NCI-H1417 treated with DMSO at 0.1 percent for 48 hours (cell line): ENCODE measurements at regions not wholly inside any gene's neighbourhood (a gene's known extent, or its start where the extent isn't known, plus 50 kb on each side); places are given as distances from the start of the nearest gene placed in this dataset.

Experiments
- DNase-seq: peaks from one replicate; lab custom pipeline; 2025; lab: John Stamatoyannopoulos, UW

GRCh38 chr5:6915574-6915973 is 202.3 kb downstream of the TENT4A start:
- no peak for DNase-seq

- no peak for DNase-seq
Measured at GRCh38 chr5:6918255-6918654, 205.0 kb downstream of the TENT4A start.

- DNase-seq = no peak
Measured at GRCh38 chr5:6920628-6921256, 207.5 kb downstream of the TENT4A start.

GRCh38 chr5:6926491-6927038 is 213.3 kb downstream of the TENT4A start:
- no peak for DNase-seq

GRCh38 chr5:6936031-6936430 is 222.8 kb downstream of the TENT4A start:
- no peak for DNase-seq

GRCh38 chr5:6937677-6938076 is 224.4 kb downstream of the TENT4A start:
- no peak for DNase-seq

- no peak for DNase-seq
Measured at GRCh38 chr5:6941631-6942030, 228.4 kb downstream of the TENT4A start.

- DNase-seq = no peak
Measured at GRCh38 chr5:6943197-6944112, 230.2 kb downstream of the TENT4A start.

GRCh38 chr5:6948562-6948961 is 235.3 kb downstream of the TENT4A start:
- no peak for DNase-seq

GRCh38 chr5:6949230-6949629 is 236.0 kb downstream of the TENT4A start:
- no peak for DNase-seq

GRCh38 chr5:6950250-6950649 is 237.0 kb downstream of the TENT4A start:
- no peak for DNase-seq

GRCh38 chr5:6950860-6951259 is 237.6 kb downstream of the TENT4A start:
- DNase-seq = no peak

- DNase-seq = no peak
Measured at GRCh38 chr5:6961123-6961522, 247.9 kb downstream of the TENT4A start.

GRCh38 chr5:6961837-6962635 is 248.8 kb downstream of the TENT4A start:
- DNase-seq = no peak

GRCh38 chr5:6976971-6977370 is 263.7 kb downstream of the TENT4A start:
- no peak for DNase-seq

GRCh38 chr5:6979061-6979460 is 265.8 kb downstream of the TENT4A start:
- DNase-seq = no peak

- DNase-seq = no peak
Measured at GRCh38 chr5:6989230-6989629, 276.0 kb downstream of the TENT4A start.

- no peak for DNase-seq
Measured at GRCh38 chr5:6994097-6994496, 280.9 kb downstream of the TENT4A start.

GRCh38 chr5:6995115-6995514 is 281.9 kb downstream of the TENT4A start:
- no peak for DNase-seq

- no peak for DNase-seq
Measured at GRCh38 chr5:7000310-7000709, 287.1 kb downstream of the TENT4A start.

- no peak for DNase-seq
Measured at GRCh38 chr5:7010591-7010990, 297.4 kb downstream of the TENT4A start.

GRCh38 chr5:7012057-7012456 is 298.8 kb downstream of the TENT4A start:
- no peak for DNase-seq
